Heart right ventricle (tissue), 16 donors: ENCODE measurements at regions not wholly inside any gene's neighbourhood (a gene's known extent, or its start where the extent isn't known, plus 50 kb on each side); places are given as distances from the start of the nearest gene placed in this dataset.

Experiments
- ATAC-seq, 8 donors: fragments of 200-7000 bp; cut with Tn5 transposase; one replicate each; pipeline ENCODE4 v1.9.1; 2020; ENCODE audit warnings: mild to moderate bottlenecking in 8 of 8, moderate library complexity in 8 of 8, moderate number of reproducible peaks in 1 of 8
- DNase-seq, 2 donors: peaks; one replicate each; pipeline ENCODE4 v3.0.0-alpha.2; 2020
- H3K27ac ChIP-seq, 10 donors: fragments of 200-600 bp; sonication (generic) in 2 of 10; one replicate each; pipeline versions ENCODE4 v1.5.0 to v1.8.0; 2020 to 2022; ENCODE audit warnings: mild to moderate bottlenecking in 3 of 10
- H3K27me3 ChIP-seq, 7 donors: fragments of 200-600 bp; one replicate each; pipeline ENCODE4 v1.8.0; 2021 to 2022; ENCODE audit warnings: mild to moderate bottlenecking in 2 of 7
- H3K36me3 ChIP-seq, 9 donors: fragments of 200-600 bp; sonication (generic) in 1 of 9; one replicate each; pipeline versions ENCODE4 v1.5.0 to v1.8.0; 2020 to 2022; ENCODE audit warnings: mild to moderate bottlenecking in 2 of 9
- H3K4me1 ChIP-seq, 9 donors: fragments of 200-600 bp; sonication (generic) in 1 of 9; one replicate each; pipeline versions ENCODE4 v1.5.0 to v1.8.0; 2020 to 2022; ENCODE audit warnings: mild to moderate bottlenecking in 4 of 9
- H3K4me3 ChIP-seq, 10 donors: fragments of 200-600 bp; sonication (generic) in 2 of 10; one replicate each; pipeline versions ENCODE4 v1.5.0 to v1.8.0; 2020 to 2022; ENCODE audit warnings: mild to moderate bottlenecking in 7 of 10, moderate library complexity in 2 of 10
- H3K9me3 ChIP-seq, 11 donors: fragments of 200-600 bp in 10 of 11; sonication (generic) in 2 of 11; one replicate each; pipeline versions ENCODE4 v1.5.0 to v1.8.0; 2013 to 2022; ENCODE audit warnings: mild to moderate bottlenecking in 2 of 11, control low read depth in 1 of 11, moderate library complexity in 1 of 11
- WGBS, 2 donors: extraction: QIAGEN DNeasy Blood & Tissue Kit; methylation state at CpG; one replicate each; pipeline ENCODE4 v1.1.7; 2013; ENCODE audit warnings: inconsistent platforms in 1 of 2; 5-methylcytosine and 5-hydroxymethylcytosine counted together
- intact Hi-C, 10 donors: fragments of 100-400 bp; cut with DNase I; formaldehyde crosslinking; loops; one replicate each; pipeline versions ENCODE4 v1.11.1 to v1.14.2; 2022
- TF ChIP-seq, protein P1 (sequence below), 9 donors: fragments of 200-600 bp; sonication (generic) in 2 of 9; IDR thresholded peaks; one replicate each; pipeline versions ENCODE4 v1.5.0 to v1.8.0; 2021 to 2022; ENCODE audit warnings: antibody characterized with exemption in 9 of 9, mild to moderate bottlenecking in 5 of 9, moderate library complexity in 1 of 9
- donor health status: Arrhythmogenic right ventricular cardiomyopathy.
- donor health status: ischemic (EF 13 %, LVEDD 7.1; RV severe dilation, severe dysfunction).
- donor health status: healthy with polysubstance abuse.
- donor health status: DM: no; HTN: yes; CAD: no.
- donor health status: DM: no; HTN: no; CAD: no.
- donor health status: ischemic (EF 25% LVEDD 6.9; RV normal size, moderate dysfunction).
- donor health status: ischemic (EF 25% LVEDD 5.7; RV mildly dilated, moderate dysfunction).
- donor health status: healthy.
- donor health status: DM: yes; HTN: yes; CAD: no.
- donor health status: Ischemic cardiomyopathy.
- donor health status: ischemic (EF 35%, LVEDD 5.7; RV mildly dilated, moderate dysfunction).
- donor health status: nonischemic (EF 11% LVEDD 7.7; RV severe dilation, severe dysfunction).
- donor health status: DM: yes; HTN: yes; CAD: no.
- donor health status: PGD.
- donor health status: ischemic (EF 29% LVEDD 5.4; RV normal size, mild dysfunction).
- donor health status: nonischemic (EF 23%, LVEDD 6.1; RV moderate dilation, normal function).

DNA sequence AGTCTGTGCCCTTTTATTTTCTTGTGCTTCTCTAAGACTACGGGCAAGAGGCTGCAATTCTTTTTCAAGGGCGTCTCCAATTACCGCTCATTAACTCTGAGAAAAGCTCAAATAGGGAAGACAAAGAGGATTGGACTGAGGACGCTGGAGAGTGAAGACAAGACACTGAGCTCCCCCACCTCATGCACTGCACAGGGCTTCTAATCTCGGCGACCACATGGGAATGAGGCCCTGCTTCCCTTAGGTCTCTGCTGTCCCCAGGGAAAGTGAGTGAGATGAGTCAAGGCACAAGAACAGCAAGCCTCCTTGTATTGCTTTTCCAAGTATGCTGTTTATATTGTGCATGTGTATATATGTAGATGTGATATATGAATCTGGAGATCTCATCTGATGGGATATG lies 392.2 kb upstream of the CFAP20DC start:
- H3K4me1 ChIP-seq = peaks cover 0 to 5% (median 0%) of the 10 kb centered on the region in 9 donors
- 52 to 70% methylated on average over 6 of the region's 6 CpGs for WGBS, 2 donors
- no peaks in the 10 kb centered on the region for H3K36me3 ChIP-seq
- TF ChIP-seq, protein P1, sequence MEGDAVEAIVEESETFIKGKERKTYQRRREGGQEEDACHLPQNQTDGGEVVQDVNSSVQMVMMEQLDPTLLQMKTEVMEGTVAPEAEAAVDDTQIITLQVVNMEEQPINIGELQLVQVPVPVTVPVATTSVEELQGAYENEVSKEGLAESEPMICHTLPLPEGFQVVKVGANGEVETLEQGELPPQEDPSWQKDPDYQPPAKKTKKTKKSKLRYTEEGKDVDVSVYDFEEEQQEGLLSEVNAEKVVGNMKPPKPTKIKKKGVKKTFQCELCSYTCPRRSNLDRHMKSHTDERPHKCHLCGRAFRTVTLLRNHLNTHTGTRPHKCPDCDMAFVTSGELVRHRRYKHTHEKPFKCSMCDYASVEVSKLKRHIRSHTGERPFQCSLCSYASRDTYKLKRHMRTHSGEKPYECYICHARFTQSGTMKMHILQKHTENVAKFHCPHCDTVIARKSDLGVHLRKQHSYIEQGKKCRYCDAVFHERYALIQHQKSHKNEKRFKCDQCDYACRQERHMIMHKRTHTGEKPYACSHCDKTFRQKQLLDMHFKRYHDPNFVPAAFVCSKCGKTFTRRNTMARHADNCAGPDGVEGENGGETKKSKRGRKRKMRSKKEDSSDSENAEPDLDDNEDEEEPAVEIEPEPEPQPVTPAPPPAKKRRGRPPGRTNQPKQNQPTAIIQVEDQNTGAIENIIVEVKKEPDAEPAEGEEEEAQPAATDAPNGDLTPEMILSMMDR (IDR thresholded peaks at IDR 0.05) = no peak
- intact Hi-C loops = no loop called here
- no peak overlapping the region for H3K27ac ChIP-seq
- ATAC-seq (no peak), DNase-seq (no peak)
- H3K4me3 ChIP-seq = no peak overlapping the region
- no peaks in the 10 kb centered on the region for H3K27me3 ChIP-seq
- no peaks in the 10 kb centered on the region for H3K9me3 ChIP-seq

GRCh38 chr3:59440285-59441028 lies 390.6 kb upstream of the CFAP20DC start:
- no peak overlapping the region for H3K4me3 ChIP-seq
- ATAC-seq (no peak), DNase-seq (no peak)
- no peaks in the 10 kb centered on the region for H3K36me3 ChIP-seq
- TF ChIP-seq, protein P1 (IDR thresholded peaks at IDR 0.05) = no peak
- no peaks in the 10 kb centered on the region for H3K27me3 ChIP-seq
- no peak overlapping the region for H3K27ac ChIP-seq
- WGBS, 2 donors = 84 to 87% methylated on average over 5 of the region's 5 CpGs
- intact Hi-C loops = no loop called here
- peaks cover 0 to 10% (median 0%) of the 10 kb centered on the region in 9 donors for H3K4me1 ChIP-seq
- H3K9me3 ChIP-seq = no peaks in the 10 kb centered on the region

GRCh38 chr3:59438492-59438891 lies 388.7 kb upstream of the CFAP20DC start:
- H3K27me3 ChIP-seq = no peaks in the 10 kb centered on the region
- H3K4me1 ChIP-seq = peaks cover 0 to 10% (median 0%) of the 10 kb centered on the region in 9 donors
- ATAC-seq = no peak
- DNase-seq = no peak
- TF ChIP-seq, protein P1 (IDR thresholded peaks at IDR 0.05) = no peak
- intact Hi-C loops = no loop called here
- no peak overlapping the region for H3K27ac ChIP-seq
- no peaks in the 10 kb centered on the region for H3K36me3 ChIP-seq
- 77 to 86% methylated on average over 5 of the region's 5 CpGs for WGBS, 2 donors
- peaks cover 0 to 4% (median 0%) of the 10 kb centered on the region in 11 donors for H3K9me3 ChIP-seq
- H3K4me3 ChIP-seq = no peak overlapping the region

DNA sequence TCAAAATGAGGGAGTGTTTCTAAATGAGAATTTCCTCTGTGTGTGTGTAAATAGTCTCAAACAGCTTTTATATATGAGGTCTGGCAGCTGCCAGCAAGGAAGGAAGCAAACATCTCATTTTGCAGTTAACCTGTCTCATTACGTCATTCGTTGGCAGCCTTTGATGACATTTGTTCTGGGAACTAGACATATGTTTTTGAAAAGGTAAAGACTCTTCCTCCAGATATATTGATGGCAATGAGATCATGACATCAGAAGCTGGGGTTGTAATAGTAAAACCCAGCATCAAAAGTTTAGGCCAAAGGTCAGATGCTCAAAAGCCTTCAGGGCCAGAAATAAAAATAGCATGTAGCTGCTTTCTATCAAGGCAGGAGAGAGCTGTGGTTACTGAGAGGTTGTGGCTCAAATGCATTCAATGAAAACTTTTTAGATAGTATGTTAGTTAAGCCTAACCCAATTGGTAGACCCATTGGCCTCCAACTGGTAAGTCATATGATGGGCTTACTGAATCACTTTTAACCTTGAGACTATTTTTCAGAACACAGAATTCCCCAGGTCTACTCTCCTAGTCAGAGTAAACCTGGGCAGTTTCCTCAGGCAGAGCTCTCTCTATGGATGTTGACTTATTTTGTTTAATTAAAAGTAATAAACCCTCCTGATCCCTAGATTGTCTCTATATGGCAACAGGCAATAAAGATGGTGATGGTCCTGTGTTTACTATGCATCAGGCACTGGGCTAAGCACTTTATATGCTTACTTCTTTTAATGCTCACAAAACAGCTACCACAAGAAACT lies 386.5 kb upstream of the CFAP20DC start:
- TF ChIP-seq, protein P1 (IDR thresholded peaks at IDR 0.05) = no peak
- whole genome bisulfite sequencing, 2 donors = 73 to 77% methylated on average over 2 of the region's 2 CpGs
- Histone ChIP-seq H3K36me3 (no peaks in the 10 kb centered on the region), H3K27me3 (no peaks in the 10 kb centered on the region), H3K4me3 (no peak overlapping the region), H3K9me3 (peaks cover 0 to 4% (median 0%) of the 10 kb centered on the region in 11 donors), H3K27ac (no peak overlapping the region), H3K4me1 (peaks cover 0 to 10% (median 0%) of the 10 kb centered on the region in 9 donors)
- DNase-seq (no peak), ATAC-seq (no peak)
- intact Hi-C loops = no loop called here
